CD4-positive, alpha-beta T cell (primary cell): ENCODE measurements at regions not wholly inside any gene's neighbourhood (a gene's known extent, or its start where the extent isn't known, plus 50 kb on each side); places are given as distances from the start of the nearest gene placed in this dataset.

Experiments
- ATAC-seq: fragments of 200-7000 bp; cut with Tn5 transposase; one replicate; pipeline ENCODE4 v1.10.0; 2022; ENCODE audit warnings: mild to moderate bottlenecking; ENCODE audit not compliant: poor library complexity
- CTCF ChIA-PET: fragments of 350-600 bp; sonication (Branson Sonifier 250); formaldehyde crosslinking; loops from one replicate; lab custom pipeline; 2021; ENCODE audit warnings: antibody characterized with exemption, inconsistent platforms; lab: Charles Lee
- POLR2A ChIA-PET: fragments of 350-600 bp; sonication (Branson Sonifier 250); formaldehyde crosslinking; loops from one replicate; lab custom pipeline; 2021; ENCODE audit warnings: antibody characterized with exemption, inconsistent platforms; lab: Charles Lee
- DNase-seq, 14 experiments: peaks; one replicate each; pipeline ENCODE4 v3.0.0-alpha.2; 2013 to 2020; ENCODE audit warnings: mixed read lengths in 2 of 14
- H3K27ac ChIP-seq, 2 donors: one replicate each; pipeline versions ENCODE4 v1.5.1 to v1.7.0; 2013; ENCODE audit warnings: low read length in 2 of 2, low read depth in 1 of 2, mild to moderate bottlenecking in 1 of 2
- H3K27me3 ChIP-seq, 2 experiments: 1 replicate in 1 of 2; 2 replicates in 1 of 2; pipeline versions ENCODE4 v1.6.1 to v1.7.0; 2013; ENCODE audit warnings: low read length in 2 of 2, control low read depth in 1 of 2, mild to moderate bottlenecking in 1 of 2, moderate library complexity in 1 of 2; ENCODE audit not compliant: insufficient read depth in 2 of 2, control insufficient read depth in 1 of 2
- H3K36me3 ChIP-seq: one replicate; pipeline ENCODE4 v1.6.1; 2013; ENCODE audit warnings: low read length, control low read depth; ENCODE audit not compliant: insufficient read depth
- H3K4me1 ChIP-seq: one replicate; pipeline ENCODE4 v1.6.1; 2013; ENCODE audit warnings: low read length, control low read depth; ENCODE audit not compliant: insufficient read depth
- H3K4me3 ChIP-seq: one replicate; pipeline ENCODE4 v1.5.1; 2013; ENCODE audit warnings: mild to moderate bottlenecking, low read length, moderate library complexity
- H3K9me3 ChIP-seq, 2 experiments: 1 replicate in 1 of 2; 2 replicates in 1 of 2; pipeline versions ENCODE4 v1.6.1 to v1.7.0; 2013; ENCODE audit warnings: low read length in 2 of 2, mild to moderate bottlenecking in 2 of 2, control low read depth in 1 of 2, moderate library complexity in 1 of 2; ENCODE audit not compliant: control insufficient read depth in 1 of 2, insufficient read depth in 1 of 2
- H3K27ac Mint-ChIP-seq: one replicate; pipeline ENCODE4 v1.8.0; 2020; ENCODE audit warnings: mixed read lengths
- H3K27me3 Mint-ChIP-seq: one replicate; pipeline ENCODE4 v1.8.0; 2021; ENCODE audit warnings: mixed read lengths
- H3K36me3 Mint-ChIP-seq: one replicate; pipeline ENCODE4 v1.8.0; 2021; ENCODE audit warnings: low read depth, mixed read lengths
- H3K4me1 Mint-ChIP-seq: one replicate; pipeline ENCODE4 v1.8.0; 2021; ENCODE audit warnings: low read depth, mixed read lengths
- H3K4me3 Mint-ChIP-seq: one replicate; pipeline ENCODE4 v1.8.0; 2020; ENCODE audit warnings: mild to moderate bottlenecking, mixed read lengths
- H3K9me3 Mint-ChIP-seq: one replicate; pipeline ENCODE4 v1.8.0; 2020; ENCODE audit warnings: mixed read lengths
- intact Hi-C, 2 experiments: fragments of 100-400 bp; cut with DNase I in 1 of 2; cut with micrococcal nuclease in 1 of 2; formaldehyde crosslinking; loops; one replicate each; pipeline versions ENCODE4 v1.15.1 to v1.9.0; 2023 to 2025; cut with DNase I, micrococcal nuclease
- TF ChIP-seq, protein P1 (sequence below): fragments of 200-600 bp; IDR thresholded peaks from one replicate; pipeline ENCODE4 v1.8.0; 2022; ENCODE audit warnings: antibody characterized with exemption, mild to moderate bottlenecking

DNA sequence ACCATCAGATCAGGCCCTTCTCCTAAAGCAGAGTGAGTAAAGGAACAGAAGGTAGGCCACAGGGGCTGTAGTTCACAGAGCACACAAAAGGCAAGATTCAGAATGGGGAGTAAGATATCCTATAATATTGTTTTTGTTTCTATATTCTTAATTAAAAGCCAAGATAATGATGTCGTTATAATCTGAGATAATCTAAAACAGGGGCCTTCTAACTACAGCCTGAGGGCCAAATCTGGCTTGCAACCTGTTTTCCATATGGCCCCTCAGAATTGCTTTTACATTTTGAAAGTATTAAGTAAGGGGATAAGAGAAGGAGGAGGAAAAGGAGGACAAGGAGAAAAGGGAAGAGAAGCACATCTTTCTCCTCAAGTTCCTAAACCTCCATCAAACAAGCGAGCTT lies 435.8 kb downstream of the CSNK1G3 start:
- H3K4me3 Mint-ChIP-seq, result no peak overlapping the region
- DNase-seq (no peak), ATAC-seq (no peak)
- Histone ChIP-seq H3K27ac (no peak overlapping the region), H3K27me3 (no peaks in the 10 kb centered on the region), H3K36me3 (no peaks in the 10 kb centered on the region), H3K4me3 (no peak overlapping the region), H3K4me1 (no peaks in the 10 kb centered on the region), H3K9me3 (peaks cover 0 to 12% of the 10 kb centered on the region in 2 experiments)
- H3K9me3 Mint-ChIP-seq, result peaks cover 3% of the 10 kb centered on the region
- ChIA-PET CTCF (no interaction called here), POLR2A (no interaction called here)
- H3K4me1 Mint-ChIP-seq, result no peaks in the 10 kb centered on the region
- H3K36me3 Mint-ChIP-seq, result no peaks in the 10 kb centered on the region
- no peaks in the 10 kb centered on the region for H3K27me3 Mint-ChIP-seq
- H3K27ac Mint-ChIP-seq, result no peak overlapping the region
- intact Hi-C loops, result no loop called here
- TF ChIP-seq, protein P1, sequence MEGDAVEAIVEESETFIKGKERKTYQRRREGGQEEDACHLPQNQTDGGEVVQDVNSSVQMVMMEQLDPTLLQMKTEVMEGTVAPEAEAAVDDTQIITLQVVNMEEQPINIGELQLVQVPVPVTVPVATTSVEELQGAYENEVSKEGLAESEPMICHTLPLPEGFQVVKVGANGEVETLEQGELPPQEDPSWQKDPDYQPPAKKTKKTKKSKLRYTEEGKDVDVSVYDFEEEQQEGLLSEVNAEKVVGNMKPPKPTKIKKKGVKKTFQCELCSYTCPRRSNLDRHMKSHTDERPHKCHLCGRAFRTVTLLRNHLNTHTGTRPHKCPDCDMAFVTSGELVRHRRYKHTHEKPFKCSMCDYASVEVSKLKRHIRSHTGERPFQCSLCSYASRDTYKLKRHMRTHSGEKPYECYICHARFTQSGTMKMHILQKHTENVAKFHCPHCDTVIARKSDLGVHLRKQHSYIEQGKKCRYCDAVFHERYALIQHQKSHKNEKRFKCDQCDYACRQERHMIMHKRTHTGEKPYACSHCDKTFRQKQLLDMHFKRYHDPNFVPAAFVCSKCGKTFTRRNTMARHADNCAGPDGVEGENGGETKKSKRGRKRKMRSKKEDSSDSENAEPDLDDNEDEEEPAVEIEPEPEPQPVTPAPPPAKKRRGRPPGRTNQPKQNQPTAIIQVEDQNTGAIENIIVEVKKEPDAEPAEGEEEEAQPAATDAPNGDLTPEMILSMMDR, result no peak

DNA sequence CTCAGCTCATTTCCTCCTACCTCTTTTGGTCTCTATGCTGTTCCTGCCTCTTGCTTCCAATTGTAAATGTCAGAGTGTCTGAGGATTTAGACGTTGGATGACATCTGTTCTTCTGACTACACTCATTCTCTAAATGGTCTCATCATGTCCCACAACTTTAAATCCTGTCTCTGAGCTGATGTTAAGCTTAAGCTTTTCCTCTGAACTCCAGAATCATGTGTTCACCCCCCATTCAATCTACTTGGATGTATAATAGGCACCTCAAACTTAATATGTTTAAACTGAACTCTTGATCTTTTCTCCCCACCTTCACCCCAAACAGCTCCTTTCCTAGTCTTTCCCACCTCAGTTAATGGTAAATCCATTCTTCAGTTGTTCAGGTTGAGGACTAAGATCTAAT lies 433.6 kb downstream of the CSNK1G3 start:
- H3K27me3 ChIP-seq, result no peaks in the 10 kb centered on the region
- Mint-ChIP-seq H3K9me3 (peaks cover 5% of the 10 kb centered on the region), H3K36me3 (no peaks in the 10 kb centered on the region), H3K4me1 (no peaks in the 10 kb centered on the region), H3K27ac (no peak overlapping the region), H3K4me3 (no peak overlapping the region), H3K27me3 (no peaks in the 10 kb centered on the region)
- no peak overlapping the region for H3K4me3 ChIP-seq
- POLR2A ChIA-PET, result no interaction called here
- CTCF ChIA-PET, result no interaction called here
- no peaks in the 10 kb centered on the region for H3K4me1 ChIP-seq
- no peak overlapping the region for H3K27ac ChIP-seq
- no peaks in the 10 kb centered on the region for H3K36me3 ChIP-seq
- intact Hi-C loops, result no loop called here
- H3K9me3 ChIP-seq, result peaks cover 0 to 25% of the 10 kb centered on the region in 2 experiments
- TF ChIP-seq, protein P1, result no peak
- DNase-seq, result no peak
- ATAC-seq, result no peak

DNA sequence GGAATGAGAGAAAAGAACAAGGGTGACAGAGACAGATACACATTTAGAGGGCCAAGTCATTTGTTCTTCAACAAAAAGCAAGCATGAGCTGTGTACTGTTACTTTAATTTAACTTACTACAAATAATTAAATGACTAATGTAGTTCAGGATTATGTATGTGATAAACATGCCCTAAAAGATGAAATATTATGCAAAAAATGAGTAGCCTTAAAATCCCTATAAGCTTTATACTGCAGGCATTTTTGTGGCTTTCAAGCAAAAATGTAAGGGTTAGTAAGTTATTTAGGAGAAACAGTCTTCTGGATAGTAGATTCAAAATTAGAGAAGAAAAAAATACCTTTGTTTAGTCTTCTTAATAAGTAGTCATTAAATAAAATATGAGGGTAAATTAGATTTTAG lies 431.2 kb downstream of the CSNK1G3 start:
- Histone ChIP-seq H3K27me3 (no peaks in the 10 kb centered on the region), H3K4me3 (no peak overlapping the region), H3K27ac (no peak overlapping the region), H3K4me1 (no peaks in the 10 kb centered on the region), H3K36me3 (no peaks in the 10 kb centered on the region), H3K9me3 (peaks cover 2 to 13% of the 10 kb centered on the region in 2 experiments)
- H3K27ac Mint-ChIP-seq, result no peak overlapping the region
- no peaks in the 10 kb centered on the region for H3K36me3 Mint-ChIP-seq
- TF ChIP-seq, protein P1, result no peak
- no peaks in the 10 kb centered on the region for H3K27me3 Mint-ChIP-seq
- H3K9me3 Mint-ChIP-seq, result peaks cover 13% of the 10 kb centered on the region
- POLR2A ChIA-PET, result no interaction called here
- CTCF ChIA-PET, result no interaction called here
- no peaks in the 10 kb centered on the region for H3K4me1 Mint-ChIP-seq
- no peak overlapping the region for H3K4me3 Mint-ChIP-seq
- ATAC-seq, result no peak
- no peak for DNase-seq
- intact Hi-C loops, result no loop called here
